H54 (cell line): ENCODE measurements at regions not wholly inside any gene's neighbourhood (a gene's known extent, or its start where the extent isn't known, plus 50 kb on each side); places are given as distances from the start of the nearest gene placed in this dataset.

Source experiments
- DNase-seq: peaks from one replicate; pipeline ENCODE4 v3.0.0; 2011; ENCODE audit warnings: low spot score, mixed read lengths; ENCODE audit not compliant: insufficient read length
- FAIRE-seq: peaks from 3 replicates; lab custom pipeline; 2011; peaks lifted over from hg19 to GRCh38; lab: Jason Lieb, UNC
- POLR2A ChIP-seq: IDR thresholded peaks from 2 replicates; pipeline ENCODE4 v1.6.1; 2011; ENCODE audit warnings: low read depth, mild to moderate bottlenecking, low read length

GRCh38 chr10:123284022-123284421 is 129.8 kb downstream of the BUB3 start:
- no peak for TF ChIP-seq POLR2A
- FAIRE-seq (no peak), DNase-seq (no peak)

DNA sequence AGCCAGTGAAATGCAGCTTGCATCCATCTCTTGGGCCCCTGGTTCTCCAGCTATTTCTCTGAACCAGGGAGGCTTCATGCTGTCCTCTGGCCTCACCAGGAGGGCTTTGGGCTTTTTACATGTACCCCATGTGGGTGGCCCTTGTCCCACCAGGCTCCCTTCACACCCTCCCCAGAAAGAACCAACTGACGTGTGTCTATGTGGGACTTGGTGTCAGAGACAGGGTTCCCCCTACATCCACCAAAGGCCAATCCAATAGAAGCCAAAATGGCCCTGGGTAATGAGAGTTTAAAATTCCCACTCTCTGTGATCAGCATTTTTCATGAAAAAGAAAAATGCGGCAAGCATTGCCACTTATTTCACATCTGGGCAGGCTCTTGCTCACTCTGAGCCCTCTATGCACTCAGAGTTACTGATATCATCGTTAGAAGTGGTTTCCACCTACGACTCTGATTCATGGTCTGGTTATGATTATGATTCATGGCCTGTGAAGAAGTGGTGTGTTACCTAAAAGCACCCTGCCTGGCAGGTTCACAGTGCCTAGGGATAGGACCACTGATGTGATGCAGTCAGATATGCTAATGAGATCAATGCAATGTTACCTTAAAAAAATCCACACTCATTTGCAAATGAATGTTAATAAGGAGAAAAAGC is 133.5 kb downstream of the BUB3 start:
- DNase-seq (peak; percentile 61), FAIRE-seq (peak; percentile 90)
- no peak for TF ChIP-seq POLR2A

DNA sequence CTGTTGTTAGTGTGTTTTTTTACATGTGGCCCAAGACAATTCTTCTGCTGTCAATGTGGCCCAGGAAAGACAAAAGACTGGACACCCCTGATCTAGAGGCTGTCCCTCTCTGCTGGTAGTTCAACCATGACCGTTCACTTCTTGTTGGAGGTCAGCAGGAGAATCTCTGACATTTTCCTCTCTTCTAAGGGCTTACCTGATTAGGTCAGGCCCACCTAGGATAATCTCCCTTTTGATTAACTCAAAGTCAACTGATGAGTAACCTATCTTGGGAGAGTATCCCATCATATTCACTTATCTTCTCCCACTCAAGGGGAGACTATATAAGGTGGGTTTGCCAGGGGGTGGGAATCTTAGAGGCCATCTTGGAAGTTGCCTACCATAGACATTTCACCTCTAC is 135.2 kb downstream of the BUB3 start:
- no peak for DNase-seq
- TF ChIP-seq POLR2A: no peak
- FAIRE-seq: no peak

GRCh38 chr10:123294109-123294508 is 139.9 kb downstream of the BUB3 start:
- TF ChIP-seq POLR2A: no peak
- DNase-seq: no peak
- no peak for FAIRE-seq

- FAIRE-seq (no peak), DNase-seq (no peak)
- no peak for TF ChIP-seq POLR2A
Measured at GRCh38 chr10:123294886-123295285, 140.7 kb downstream of the BUB3 start.

DNA sequence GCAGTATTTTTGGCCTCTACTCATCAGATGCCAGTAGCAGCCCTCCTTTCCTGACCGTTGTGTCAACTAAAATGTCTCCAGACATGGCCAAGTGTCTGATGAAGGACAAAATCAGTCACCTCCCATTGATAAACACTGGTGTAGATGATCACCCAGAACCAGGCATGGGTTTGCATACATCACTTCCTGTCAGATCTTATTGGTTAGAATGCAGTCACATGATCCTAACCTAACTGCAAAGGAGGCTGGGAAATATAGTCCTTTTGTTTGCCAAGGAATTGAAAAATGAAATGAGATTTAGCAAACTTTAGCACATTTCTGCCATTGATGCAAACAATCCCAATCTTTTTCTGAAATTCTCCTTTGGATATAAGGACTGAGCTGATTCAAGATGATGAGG is 141.4 kb downstream of the BUB3 start:
- DNase-seq: no peak
- no peak for FAIRE-seq
- no peak for TF ChIP-seq POLR2A

DNA sequence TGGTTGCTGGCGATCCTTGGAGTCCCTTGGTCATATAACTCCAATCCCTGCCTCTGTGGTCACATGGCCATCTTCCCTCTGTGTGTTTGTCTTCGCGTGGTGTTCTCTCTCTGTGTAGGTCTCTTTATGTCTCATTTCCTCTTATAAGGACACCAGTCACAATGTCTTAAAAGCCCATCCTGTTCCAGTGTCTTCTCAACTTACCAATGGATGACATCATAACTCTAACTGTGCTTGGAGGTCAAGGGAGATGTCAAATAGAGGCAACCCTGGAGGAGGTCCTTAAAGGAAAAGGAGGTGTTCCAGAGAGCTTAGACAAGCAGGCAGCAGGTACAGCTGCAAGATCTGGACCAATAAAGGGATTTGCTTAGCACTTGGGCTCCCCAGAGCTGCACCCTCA is 143.0 kb downstream of the BUB3 start:
- FAIRE-seq (no peak), DNase-seq (no peak)
- no peak for TF ChIP-seq POLR2A

DNA sequence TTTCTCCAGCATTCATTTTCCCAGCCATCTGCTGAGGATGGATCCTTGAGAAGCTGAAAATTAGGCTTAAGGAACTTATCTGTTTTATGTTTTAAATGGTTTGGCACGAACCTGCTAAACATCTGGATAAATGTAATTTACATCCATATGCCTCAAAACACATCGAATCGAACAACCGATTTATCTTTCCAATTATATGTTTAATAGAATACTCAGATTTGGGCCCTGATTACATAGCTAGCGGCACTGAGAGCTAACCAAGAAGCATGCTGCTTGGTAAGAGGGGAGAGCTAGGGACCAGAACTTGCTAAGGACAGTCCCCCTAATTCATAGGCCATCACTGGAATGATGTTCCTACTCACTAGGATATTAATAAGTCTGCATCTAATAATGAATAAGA is 144.4 kb downstream of the BUB3 start:
- no peak for TF ChIP-seq POLR2A
- DNase-seq (no peak), FAIRE-seq (no peak)

DNA sequence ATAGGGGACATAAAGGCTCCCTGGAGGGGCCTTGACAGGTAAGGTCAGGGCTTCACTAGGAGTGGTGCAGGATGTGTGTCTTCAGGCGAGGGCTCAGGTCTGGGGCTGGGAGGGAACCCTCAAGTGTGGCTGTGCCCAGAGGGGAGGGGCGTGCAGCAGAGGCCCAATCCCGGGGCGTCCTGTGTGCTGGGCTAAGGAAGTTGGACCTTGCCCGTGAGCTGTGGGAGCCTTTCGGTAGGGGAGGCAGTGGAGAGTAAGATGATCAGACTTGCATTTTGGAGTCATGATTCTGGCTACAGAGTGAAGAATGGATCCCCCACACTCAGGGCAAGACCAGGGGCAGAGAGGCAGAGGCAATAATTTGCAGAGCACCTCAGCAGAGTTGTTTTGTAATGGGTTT is 145.4 kb downstream of the BUB3 start:
- TF ChIP-seq POLR2A: no peak
- FAIRE-seq: no peak
- DNase-seq: no peak

- peak; percentile 43 for FAIRE-seq
- no peak for TF ChIP-seq POLR2A
- DNase-seq: peak; percentile 67
Measured at GRCh38 chr10:123301077-123301857, 147.1 kb downstream of the BUB3 start.

DNA sequence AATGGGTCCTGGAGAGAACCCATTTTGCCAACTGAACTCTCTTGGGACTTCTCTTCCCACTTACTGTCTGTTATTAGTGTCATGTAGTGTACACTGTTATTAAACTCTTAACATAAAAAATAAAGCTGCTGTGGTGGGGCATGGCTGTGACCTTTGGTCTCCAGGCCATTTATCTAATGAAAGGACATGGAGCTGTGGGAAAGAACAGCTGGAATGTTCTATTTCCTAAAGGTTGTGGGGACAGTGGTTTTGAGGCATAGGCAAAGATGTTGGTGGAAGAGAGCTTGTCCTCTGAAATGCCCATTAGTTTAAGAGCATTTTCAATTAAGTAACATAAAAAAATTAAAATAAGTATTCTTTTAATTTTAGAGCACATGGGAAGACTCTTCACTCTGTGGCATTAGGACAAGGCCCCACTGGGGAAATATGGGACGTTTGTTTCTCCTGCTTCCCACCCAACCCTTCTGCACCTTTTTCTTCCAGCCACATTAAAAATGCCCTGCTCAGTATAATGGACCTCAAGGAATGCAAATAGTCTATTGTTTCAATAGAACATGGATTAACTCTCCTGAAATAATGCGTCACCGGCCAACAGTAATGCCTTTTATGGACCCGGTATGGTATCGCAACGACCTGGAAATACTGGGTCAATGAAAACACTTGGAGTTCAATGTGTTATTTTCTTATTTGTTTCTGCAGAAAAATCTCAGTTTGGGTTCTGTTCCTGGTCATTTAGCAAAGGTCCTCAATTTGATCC is 149.6 kb downstream of the BUB3 start:
- no peak for TF ChIP-seq POLR2A
- no peak for DNase-seq
- no peak for FAIRE-seq

DNA sequence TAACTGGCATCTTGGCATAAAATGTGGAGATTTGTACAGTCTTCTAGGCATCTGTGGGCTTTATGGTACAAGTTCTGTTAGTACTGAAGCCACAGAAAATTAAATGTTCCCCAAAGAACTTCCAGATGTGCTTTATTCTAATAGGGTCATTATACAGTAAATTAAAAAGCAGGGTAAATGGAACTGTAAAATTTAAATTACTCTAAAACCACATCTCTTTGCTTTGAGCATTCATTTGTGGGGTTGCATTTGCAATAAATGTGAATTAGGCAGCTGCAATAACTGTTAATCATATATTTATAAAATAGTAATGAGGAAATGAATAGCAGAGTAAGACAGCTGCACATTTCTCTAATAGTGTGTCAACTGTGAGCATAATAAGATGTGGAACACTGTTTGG is 151.5 kb downstream of the BUB3 start:
- no peak for TF ChIP-seq POLR2A
- DNase-seq (no peak), FAIRE-seq (no peak)

DNA sequence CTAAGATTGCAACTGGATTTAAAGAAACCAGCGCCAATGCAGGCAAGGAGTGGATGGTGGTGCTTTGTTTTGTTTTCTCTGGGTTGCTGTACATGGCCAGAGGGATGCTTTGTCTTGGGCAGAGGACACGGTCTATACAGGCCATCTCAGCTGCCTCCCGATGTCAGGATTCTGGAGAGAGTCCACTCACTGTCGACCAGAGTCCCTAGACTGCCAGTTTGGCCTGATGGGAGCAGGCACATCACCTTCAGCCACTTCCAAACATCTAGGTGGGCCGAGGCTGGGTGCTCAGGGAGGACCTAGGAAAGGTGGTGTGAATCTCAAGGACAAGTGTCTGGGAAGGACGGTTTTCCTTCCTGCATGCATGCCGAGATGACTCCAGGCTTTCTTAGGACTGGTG is 152.1 kb downstream of the BUB3 start:
- TF ChIP-seq POLR2A: no peak
- DNase-seq (no peak), FAIRE-seq (no peak)

- no peak for FAIRE-seq
- DNase-seq: no peak
- no peak for TF ChIP-seq POLR2A
Measured at GRCh38 chr10:123309731-123310130, 155.5 kb downstream of the BUB3 start.

- DNase-seq (no peak), FAIRE-seq (no peak)
- no peak for TF ChIP-seq POLR2A
Measured at GRCh38 chr10:123316776-123317175, 162.6 kb downstream of the BUB3 start.
